ENCODE measurements at regions not wholly inside any gene's neighbourhood (a gene's known extent, or its start where the extent isn't known, plus 50 kb on each side); places are given as distances from the start of the nearest gene placed in this dataset.

DNA sequence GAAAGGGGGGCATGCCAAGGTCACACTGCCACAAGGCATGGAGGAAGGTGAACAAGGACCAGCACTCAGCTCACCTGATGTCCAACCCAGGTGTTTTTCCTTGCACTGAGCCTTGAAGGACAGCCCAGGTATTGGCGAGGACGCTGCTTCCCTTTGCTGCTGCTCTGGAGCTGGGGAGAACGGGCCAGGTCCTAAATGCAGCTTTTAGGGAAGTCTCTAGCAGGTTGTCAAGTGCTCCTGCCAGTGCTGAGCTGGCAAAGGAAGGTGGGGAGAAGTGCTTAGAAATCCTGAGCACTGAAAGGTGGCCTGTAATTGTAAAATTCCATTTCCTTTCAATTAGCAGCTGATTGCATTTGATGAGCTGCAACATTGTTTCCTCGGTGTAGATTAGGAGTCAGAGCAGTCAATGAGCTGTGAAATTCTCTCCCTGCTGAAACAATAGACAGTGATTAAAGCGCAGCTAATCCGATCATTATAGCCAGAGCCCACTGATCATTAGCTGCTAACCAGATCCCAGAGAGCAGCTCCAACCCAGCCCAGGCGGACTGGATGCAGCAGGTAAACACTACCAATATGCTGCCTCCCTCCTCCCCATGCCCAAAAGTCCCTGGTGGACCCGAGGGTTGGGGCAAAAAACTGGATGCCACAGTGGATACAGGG is 507.6 kb downstream of the INSC start:
- Histone ChIP-seq H3K9me3 (ENCODE audit: insufficient read depth, low read depth, low read length) (no peaks in the 10 kb centered on the region), H3K4me3 (ENCODE audit: low read length, poor library complexity, severe bottlenecking) (no peak overlapping the region), H3K9me2 (replicated peaks; ENCODE audit: low read depth, low read length) (no peaks in the 10 kb centered on the region), H3K79me2 (ENCODE audit: insufficient read depth, low read length) (no peaks in the 10 kb centered on the region), H2AFZ (ENCODE audit: low read length) (no peak overlapping the region), H3F3A (ENCODE audit: low read depth) (no peaks in the 10 kb centered on the region), H4K20me1 (ENCODE audit: insufficient read depth, low read length, poor library complexity, severe bottlenecking) (no peaks in the 10 kb centered on the region), H3K9ac (ENCODE audit: low read depth, low read length, poor library complexity, severe bottlenecking) (no peak overlapping the region), H3K27me3 (ENCODE audit: insufficient read depth, low read length, poor library complexity, severe bottlenecking) (no peaks in the 10 kb centered on the region), H3K36me3 (ENCODE audit: insufficient read depth, low read length) (no peaks in the 10 kb centered on the region), H3K4me2 (ENCODE audit: low read depth, low read length, poor library complexity, severe bottlenecking) (no peak overlapping the region), H3K4me1 (ENCODE audit: insufficient read depth, low read length, poor library complexity, severe bottlenecking) (no peaks in the 10 kb centered on the region)
- TF ChIP-seq EZH2phosphoT487 (IDR thresholded peaks at IDR 0.05; ENCODE audit: borderline replicate concordance): no peak
- TF ChIP-seq, protein P1, sequence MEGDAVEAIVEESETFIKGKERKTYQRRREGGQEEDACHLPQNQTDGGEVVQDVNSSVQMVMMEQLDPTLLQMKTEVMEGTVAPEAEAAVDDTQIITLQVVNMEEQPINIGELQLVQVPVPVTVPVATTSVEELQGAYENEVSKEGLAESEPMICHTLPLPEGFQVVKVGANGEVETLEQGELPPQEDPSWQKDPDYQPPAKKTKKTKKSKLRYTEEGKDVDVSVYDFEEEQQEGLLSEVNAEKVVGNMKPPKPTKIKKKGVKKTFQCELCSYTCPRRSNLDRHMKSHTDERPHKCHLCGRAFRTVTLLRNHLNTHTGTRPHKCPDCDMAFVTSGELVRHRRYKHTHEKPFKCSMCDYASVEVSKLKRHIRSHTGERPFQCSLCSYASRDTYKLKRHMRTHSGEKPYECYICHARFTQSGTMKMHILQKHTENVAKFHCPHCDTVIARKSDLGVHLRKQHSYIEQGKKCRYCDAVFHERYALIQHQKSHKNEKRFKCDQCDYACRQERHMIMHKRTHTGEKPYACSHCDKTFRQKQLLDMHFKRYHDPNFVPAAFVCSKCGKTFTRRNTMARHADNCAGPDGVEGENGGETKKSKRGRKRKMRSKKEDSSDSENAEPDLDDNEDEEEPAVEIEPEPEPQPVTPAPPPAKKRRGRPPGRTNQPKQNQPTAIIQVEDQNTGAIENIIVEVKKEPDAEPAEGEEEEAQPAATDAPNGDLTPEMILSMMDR (conservative IDR thresholded peaks at IDR 0.05; ENCODE audit: low read length): no peak

DNA sequence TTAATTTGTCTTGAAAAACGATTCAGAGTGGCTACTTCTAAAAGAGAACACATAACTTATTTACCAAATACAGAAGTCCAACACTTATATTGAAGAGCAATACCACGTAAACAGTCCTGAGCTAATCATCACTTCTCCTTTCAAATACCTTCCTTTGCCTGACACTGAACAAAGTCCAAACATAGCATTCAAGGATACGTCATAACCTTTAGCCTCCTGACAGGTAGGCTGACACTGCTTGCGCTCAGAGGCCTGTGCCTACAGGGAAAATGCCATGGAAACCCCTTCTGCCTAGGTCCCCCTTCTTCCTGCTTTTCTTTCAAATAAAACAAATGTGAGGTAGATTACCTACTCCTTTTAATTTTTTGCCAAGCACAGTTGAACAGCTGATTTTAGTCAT is 510.0 kb downstream of the INSC start:
- Histone ChIP-seq H3K27me3 (ENCODE audit: insufficient read depth, low read length, poor library complexity, severe bottlenecking) (no peaks in the 10 kb centered on the region), H2AFZ (ENCODE audit: low read length) (no peak overlapping the region), H3K36me3 (ENCODE audit: insufficient read depth, low read length) (no peaks in the 10 kb centered on the region), H3K9me3 (ENCODE audit: insufficient read depth, low read depth, low read length) (no peaks in the 10 kb centered on the region), H3K4me2 (ENCODE audit: low read depth, low read length, poor library complexity, severe bottlenecking) (no peak overlapping the region), H3K9ac (ENCODE audit: low read depth, low read length, poor library complexity, severe bottlenecking) (no peak overlapping the region), H3K4me3 (ENCODE audit: low read length, poor library complexity, severe bottlenecking) (no peak overlapping the region), H4K20me1 (ENCODE audit: insufficient read depth, low read length, poor library complexity, severe bottlenecking) (no peaks in the 10 kb centered on the region), H3F3A (ENCODE audit: low read depth) (no peaks in the 10 kb centered on the region), H3K4me1 (ENCODE audit: insufficient read depth, low read length, poor library complexity, severe bottlenecking) (no peaks in the 10 kb centered on the region), H3K79me2 (ENCODE audit: insufficient read depth, low read length) (no peaks in the 10 kb centered on the region), H3K9me2 (replicated peaks; ENCODE audit: low read depth, low read length) (no peaks in the 10 kb centered on the region)
- TF ChIP-seq, protein P1 (conservative IDR thresholded peaks at IDR 0.05; ENCODE audit: low read length): no peak
- TF ChIP-seq EZH2phosphoT487 (IDR thresholded peaks at IDR 0.05; ENCODE audit: borderline replicate concordance): no peak

DNA sequence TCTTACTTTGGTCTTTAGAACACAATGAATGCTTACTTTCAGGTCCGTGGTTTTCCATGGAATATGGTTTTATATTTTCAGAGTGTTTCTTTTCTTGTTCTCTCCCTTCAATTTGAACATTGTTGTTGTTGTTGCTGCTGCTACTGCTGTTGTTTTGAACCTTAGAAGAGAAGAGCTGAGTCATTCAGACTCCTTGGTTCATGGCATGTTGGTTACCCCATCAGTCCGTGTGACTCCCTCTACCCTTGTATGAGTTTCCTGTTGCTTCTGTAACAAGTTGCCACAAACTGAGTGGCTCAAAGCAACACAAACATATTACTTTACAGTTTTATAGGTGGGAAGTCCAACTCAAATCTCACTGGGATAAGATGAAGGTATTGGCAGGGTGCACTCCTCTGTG is 511.0 kb downstream of the INSC start:
- Histone ChIP-seq H3K9ac (ENCODE audit: low read depth, low read length, poor library complexity, severe bottlenecking) (no peak overlapping the region), H3K4me3 (ENCODE audit: low read length, poor library complexity, severe bottlenecking) (no peak overlapping the region), H3K4me2 (ENCODE audit: low read depth, low read length, poor library complexity, severe bottlenecking) (no peak overlapping the region), H4K20me1 (ENCODE audit: insufficient read depth, low read length, poor library complexity, severe bottlenecking) (no peaks in the 10 kb centered on the region), H3K9me2 (replicated peaks; ENCODE audit: low read depth, low read length) (no peaks in the 10 kb centered on the region), H3K27me3 (ENCODE audit: insufficient read depth, low read length, poor library complexity, severe bottlenecking) (no peaks in the 10 kb centered on the region), H3K9me3 (ENCODE audit: insufficient read depth, low read depth, low read length) (no peaks in the 10 kb centered on the region), H3K79me2 (ENCODE audit: insufficient read depth, low read length) (no peaks in the 10 kb centered on the region), H2AFZ (ENCODE audit: low read length) (no peak overlapping the region), H3K36me3 (ENCODE audit: insufficient read depth, low read length) (no peaks in the 10 kb centered on the region), H3K4me1 (ENCODE audit: insufficient read depth, low read length, poor library complexity, severe bottlenecking) (no peaks in the 10 kb centered on the region), H3F3A (ENCODE audit: low read depth) (no peaks in the 10 kb centered on the region)
- TF ChIP-seq, protein P1 (conservative IDR thresholded peaks at IDR 0.05; ENCODE audit: low read length): no peak
- TF ChIP-seq EZH2phosphoT487 (IDR thresholded peaks at IDR 0.05; ENCODE audit: borderline replicate concordance): no peak
